ENCODE measurements at regions not wholly inside any gene's neighbourhood (a gene's known extent, or its start where the extent isn't known, plus 50 kb on each side); places are given as distances from the start of the nearest gene placed in this dataset.

- no peak overlapping the region for H3K27ac ChIP-seq
- no peaks in the 10 kb centered on the region for H3K4me1 ChIP-seq
- H2AFZ ChIP-seq, result no peak overlapping the region
- H3K9me3 ChIP-seq (ENCODE audit: control insufficient read depth, low read length), result no peaks in the 10 kb centered on the region
- TF ChIP-seq, protein P1, sequence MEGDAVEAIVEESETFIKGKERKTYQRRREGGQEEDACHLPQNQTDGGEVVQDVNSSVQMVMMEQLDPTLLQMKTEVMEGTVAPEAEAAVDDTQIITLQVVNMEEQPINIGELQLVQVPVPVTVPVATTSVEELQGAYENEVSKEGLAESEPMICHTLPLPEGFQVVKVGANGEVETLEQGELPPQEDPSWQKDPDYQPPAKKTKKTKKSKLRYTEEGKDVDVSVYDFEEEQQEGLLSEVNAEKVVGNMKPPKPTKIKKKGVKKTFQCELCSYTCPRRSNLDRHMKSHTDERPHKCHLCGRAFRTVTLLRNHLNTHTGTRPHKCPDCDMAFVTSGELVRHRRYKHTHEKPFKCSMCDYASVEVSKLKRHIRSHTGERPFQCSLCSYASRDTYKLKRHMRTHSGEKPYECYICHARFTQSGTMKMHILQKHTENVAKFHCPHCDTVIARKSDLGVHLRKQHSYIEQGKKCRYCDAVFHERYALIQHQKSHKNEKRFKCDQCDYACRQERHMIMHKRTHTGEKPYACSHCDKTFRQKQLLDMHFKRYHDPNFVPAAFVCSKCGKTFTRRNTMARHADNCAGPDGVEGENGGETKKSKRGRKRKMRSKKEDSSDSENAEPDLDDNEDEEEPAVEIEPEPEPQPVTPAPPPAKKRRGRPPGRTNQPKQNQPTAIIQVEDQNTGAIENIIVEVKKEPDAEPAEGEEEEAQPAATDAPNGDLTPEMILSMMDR (IDR thresholded peaks at IDR 0.05), result no peak
- H3K36me3 ChIP-seq (ENCODE audit: control insufficient read depth, insufficient read depth, low read length), result no peaks in the 10 kb centered on the region
- H3K4me3 ChIP-seq (ENCODE audit: low read depth, low read length), result no peak overlapping the region
- H3K79me2 ChIP-seq, result no peaks in the 10 kb centered on the region
- H3K4me2 ChIP-seq (ENCODE audit: low read length), result no peak overlapping the region
- H3K9ac ChIP-seq, result no peak overlapping the region
- no peaks in the 10 kb centered on the region for H3K27me3 ChIP-seq (ENCODE audit: control insufficient read depth, insufficient read depth, low read length)
Observed at GRCh38 chr22:27113641-27114040, 456.3 kb downstream of the MIAT start.

GRCh38 chr22:27114186-27114585 is 456.8 kb downstream of the MIAT start:
- Histone ChIP-seq H3K27ac (no peak overlapping the region), H3K79me2 (no peaks in the 10 kb centered on the region), H3K4me2 (ENCODE audit: low read length) (no peak overlapping the region), H3K4me1 (no peaks in the 10 kb centered on the region), H3K27me3 (ENCODE audit: control insufficient read depth, insufficient read depth, low read length) (no peaks in the 10 kb centered on the region), H3K36me3 (ENCODE audit: control insufficient read depth, insufficient read depth, low read length) (no peaks in the 10 kb centered on the region), H3K4me3 (ENCODE audit: low read depth, low read length) (no peak overlapping the region), H3K9me3 (ENCODE audit: control insufficient read depth, low read length) (no peaks in the 10 kb centered on the region), H2AFZ (no peak overlapping the region), H3K9ac (no peak overlapping the region)
- TF ChIP-seq, protein P1 (IDR thresholded peaks at IDR 0.05), result no peak

DNA sequence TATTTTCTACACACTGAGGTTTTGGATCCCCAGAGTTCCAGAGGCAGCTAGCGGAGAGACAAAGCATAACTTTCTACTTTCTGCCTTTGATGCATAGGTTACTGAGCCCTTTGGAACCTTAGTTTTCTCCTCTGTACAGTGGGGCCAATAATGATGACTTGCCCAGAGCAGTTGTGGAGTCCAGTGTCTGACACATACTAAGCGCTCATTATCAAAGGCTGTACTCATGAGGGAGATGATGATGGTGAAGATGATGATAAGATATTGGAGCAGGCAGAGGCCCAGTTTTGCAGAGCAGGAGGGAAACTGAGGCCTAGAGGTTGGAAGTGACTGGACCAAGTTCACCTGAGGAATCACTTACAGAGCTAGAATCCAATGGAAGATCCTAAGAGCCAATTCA is 458.0 kb downstream of the MIAT start:
- Histone ChIP-seq H3K4me1 (no peaks in the 10 kb centered on the region), H3K4me3 (ENCODE audit: low read depth, low read length) (no peak overlapping the region), H3K27me3 (ENCODE audit: control insufficient read depth, insufficient read depth, low read length) (no peaks in the 10 kb centered on the region), H3K4me2 (ENCODE audit: low read length) (no peak overlapping the region), H2AFZ (no peak overlapping the region), H3K79me2 (no peaks in the 10 kb centered on the region), H3K9me3 (ENCODE audit: control insufficient read depth, low read length) (no peaks in the 10 kb centered on the region), H3K27ac (no peak overlapping the region), H3K9ac (no peak overlapping the region), H3K36me3 (ENCODE audit: control insufficient read depth, insufficient read depth, low read length) (no peaks in the 10 kb centered on the region)
- TF ChIP-seq, protein P1 (IDR thresholded peaks at IDR 0.05), result no peak

DNA sequence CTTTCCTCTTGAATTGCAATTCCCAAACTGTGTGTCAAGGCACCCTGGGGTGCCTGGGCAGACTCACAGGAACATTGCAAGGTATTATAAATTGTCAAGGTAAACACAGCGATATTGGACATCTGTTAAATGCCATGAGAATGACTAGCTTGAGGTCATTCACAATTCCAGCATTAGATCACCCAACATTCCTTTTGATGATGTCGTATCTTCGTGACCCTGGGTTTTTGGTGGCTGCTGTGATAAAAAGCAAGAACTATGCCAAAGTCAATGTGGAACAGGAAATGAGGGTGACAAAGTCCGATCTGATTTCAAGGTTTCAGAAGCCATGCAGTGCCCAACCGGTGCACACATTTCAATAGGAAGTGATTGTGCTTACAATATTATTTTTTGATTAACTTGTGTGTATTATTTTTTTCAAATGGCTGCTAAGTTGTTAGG is 458.4 kb downstream of the MIAT start:
- no peaks in the 10 kb centered on the region for H3K4me1 ChIP-seq
- no peaks in the 10 kb centered on the region for H3K36me3 ChIP-seq (ENCODE audit: control insufficient read depth, insufficient read depth, low read length)
- no peaks in the 10 kb centered on the region for H3K27me3 ChIP-seq (ENCODE audit: control insufficient read depth, insufficient read depth, low read length)
- H3K79me2 ChIP-seq, result no peaks in the 10 kb centered on the region
- H2AFZ ChIP-seq, result no peak overlapping the region
- TF ChIP-seq, protein P1 (IDR thresholded peaks at IDR 0.05), result no peak
- no peak overlapping the region for H3K4me2 ChIP-seq (ENCODE audit: low read length)
- no peaks in the 10 kb centered on the region for H3K9me3 ChIP-seq (ENCODE audit: control insufficient read depth, low read length)
- no peak overlapping the region for H3K27ac ChIP-seq
- H3K4me3 ChIP-seq (ENCODE audit: low read depth, low read length), result no peak overlapping the region
- no peak overlapping the region for H3K9ac ChIP-seq

- H3K27ac ChIP-seq, result no peak overlapping the region
Observed at GRCh38 chr22:27116312-27117086, 459.1 kb downstream of the MIAT start.

More at GRCh38 chr22:27116312-27117086, 459.1 kb downstream of the MIAT start:
- H3K9me3 ChIP-seq (ENCODE audit: control insufficient read depth, low read length), result no peaks in the 10 kb centered on the region
- no peaks in the 10 kb centered on the region for H3K36me3 ChIP-seq (ENCODE audit: control insufficient read depth, insufficient read depth, low read length)
- no peak overlapping the region for H2AFZ ChIP-seq
- no peak overlapping the region for H3K4me2 ChIP-seq (ENCODE audit: low read length)
- TF ChIP-seq, protein P1 (IDR thresholded peaks at IDR 0.05), result no peak
- no peak overlapping the region for H3K4me3 ChIP-seq (ENCODE audit: low read depth, low read length)
- H3K79me2 ChIP-seq, result no peaks in the 10 kb centered on the region
- H3K4me1 ChIP-seq, result no peaks in the 10 kb centered on the region
- no peak overlapping the region for H3K9ac ChIP-seq
- H3K27me3 ChIP-seq (ENCODE audit: control insufficient read depth, insufficient read depth, low read length), result no peaks in the 10 kb centered on the region
